GM23338 (cell line): ENCODE measurements at regions not wholly inside any gene's neighbourhood (a gene's known extent, or its start where the extent isn't known, plus 50 kb on each side); places are given as distances from the start of the nearest gene placed in this dataset.

ENCODE experiments used
- ATAC-seq: fragments of 200-7000 bp; cut with Tn5 transposase; 3 replicates; pipeline ENCODE4 v1.9.1; 2020
- DNase-seq: peaks from one replicate; pipeline ENCODE4 v3.0.0-alpha.2; 2015; ENCODE audit warnings: low spot score
- H2AFZ ChIP-seq: fragments of 200-600 bp; sonication (generic); 2 replicates; pipeline ENCODE4 v1.8.0; 2016; ENCODE audit warnings: antibody characterized with exemption, mild to moderate bottlenecking, moderate library complexity
- H3F3A ChIP-seq: fragments of 200-600 bp; sonication (generic); replicated peaks from 2 replicates; pipeline ENCODE4 v1.8.0; 2017; ENCODE audit warnings: antibody characterized with exemption, mixed run types, low read depth
- H3K27ac ChIP-seq: fragments of 200-600 bp; sonication (generic); 2 replicates; pipeline ENCODE4 v1.6.1; 2016; ENCODE audit warnings: low read depth
- H3K27me3 ChIP-seq: fragments of 200-600 bp; sonication (generic); 2 replicates; pipeline ENCODE4 v1.8.0; 2016; ENCODE audit warnings: mild to moderate bottlenecking, mixed run types, moderate library complexity; ENCODE audit not compliant: insufficient read depth
- H3K36me3 ChIP-seq: fragments of 200-600 bp; sonication (generic); 2 replicates; pipeline ENCODE4 v1.8.0; 2016; ENCODE audit warnings: mild to moderate bottlenecking; ENCODE audit not compliant: insufficient read depth
- H3K4me1 ChIP-seq: fragments of 200-600 bp; sonication (generic); 2 replicates; pipeline ENCODE4 v1.8.0; 2016; ENCODE audit warnings: mild to moderate bottlenecking, moderate library complexity; ENCODE audit not compliant: insufficient read depth
- H3K4me2 ChIP-seq: fragments of 200-600 bp; sonication (generic); 2 replicates; pipeline ENCODE4 v1.7.1; 2017; ENCODE audit warnings: mixed run types
- H3K4me3 ChIP-seq: fragments of 200-600 bp; sonication (generic); 2 replicates; pipeline ENCODE4 v1.6.1; 2016; ENCODE audit warnings: mixed run types
- H3K79me2 ChIP-seq: fragments of 200-600 bp; sonication (generic); replicated peaks from 2 replicates; pipeline ENCODE4 v1.8.0; 2017; ENCODE audit warnings: mild to moderate bottlenecking; ENCODE audit not compliant: insufficient read depth
- H3K9me2 ChIP-seq: fragments of 200-600 bp; sonication (generic); 2 replicates; pipeline ENCODE4 v1.8.0; 2017; ENCODE audit not compliant: insufficient read depth
- H4K20me1 ChIP-seq: fragments of 200-600 bp; sonication (generic); replicated peaks from 2 replicates; pipeline ENCODE4 v1.8.0; 2017; ENCODE audit warnings: mild to moderate bottlenecking; ENCODE audit not compliant: insufficient read depth
- H3K27ac Mint-ChIP-seq: 2 replicates; pipeline ENCODE4 v1.8.0; 2020; ENCODE audit warnings: inconsistent platforms, mild to moderate bottlenecking, moderate library complexity, mixed read lengths
- H3K27me3 Mint-ChIP-seq: 3 replicates; pipeline ENCODE4 v1.8.0; 2022; ENCODE audit warnings: low read depth, mild to moderate bottlenecking, moderate library complexity, mixed read lengths, inconsistent platforms; ENCODE audit not compliant: insufficient read depth, poor library complexity
- H3K36me3 Mint-ChIP-seq: 3 replicates; pipeline ENCODE4 v1.8.0; 2021; ENCODE audit warnings: low read depth, mild to moderate bottlenecking, inconsistent platforms, moderate library complexity, mixed read lengths
- H3K4me1 Mint-ChIP-seq: 3 replicates; pipeline ENCODE4 v1.8.0; 2020; ENCODE audit warnings: mild to moderate bottlenecking, inconsistent platforms, mixed read lengths
- H3K4me3 Mint-ChIP-seq: 3 replicates; pipeline ENCODE4 v1.8.0; 2021; ENCODE audit warnings: moderate library complexity, mild to moderate bottlenecking, inconsistent platforms, mixed read lengths
- H3K9me3 Mint-ChIP-seq: 3 replicates; pipeline ENCODE4 v1.8.0; 2020; ENCODE audit warnings: moderate library complexity, mild to moderate bottlenecking, inconsistent platforms, mixed read lengths
- CREB1 ChIP-seq: fragments of 250-450 bp; sonication (Bioruptor Pico); IDR thresholded peaks from 2 replicates; pipeline ENCODE4 v1.5.0; 2020; ENCODE audit warnings: low read depth, mild to moderate bottlenecking, moderate library complexity
- EZH2 ChIP-seq: fragments of 200-600 bp; sonication (generic); IDR thresholded peaks from one replicate; pipeline ENCODE4 v1.8.0; 2017; ENCODE audit warnings: antibody characterized with exemption, mild to moderate bottlenecking, low read depth; ENCODE audit not compliant: unreplicated experiment
- EZH2phosphoT487 ChIP-seq: fragments of 200-600 bp; sonication (generic); IDR thresholded peaks from one replicate; pipeline ENCODE4 v1.8.1; 2018; ENCODE audit warnings: antibody characterized with exemption; ENCODE audit not compliant: unreplicated experiment
- JUNB ChIP-seq: IDR thresholded peaks from one replicate; pipeline ENCODE4 v1.6.1; 2016; ENCODE audit warnings: antibody characterized with exemption; ENCODE audit not compliant: unreplicated experiment
- NANOG ChIP-seq: IDR thresholded peaks from 2 replicates; pipeline ENCODE4 v1.6.1; 2016; ENCODE audit warnings: antibody characterized with exemption, borderline replicate concordance
- POLR2AphosphoS5 ChIP-seq: IDR thresholded peaks from 2 replicates; pipeline ENCODE4 v1.6.1; 2016; ENCODE audit warnings: antibody characterized with exemption, low read depth
- STAT1 ChIP-seq: IDR thresholded peaks from one replicate; pipeline ENCODE4 v1.6.1; 2016; ENCODE audit warnings: antibody characterized with exemption; ENCODE audit not compliant: unreplicated experiment
- ZNF114 ChIP-seq: fragments of 250-450 bp; sonication (Bioruptor Pico); IDR thresholded peaks from 2 replicates; pipeline ENCODE4 v1.5.0; 2020; ENCODE audit warnings: mild to moderate bottlenecking, moderate library complexity
- ZNF331 ChIP-seq: fragments of 250-450 bp; sonication (Bioruptor Pico); IDR thresholded peaks from 2 replicates; pipeline ENCODE4 v1.5.0; 2020; ENCODE audit warnings: low read depth, mild to moderate bottlenecking, moderate library complexity
- TF ChIP-seq, protein P1 (sequence below): fragments of 250-450 bp; sonication (Bioruptor Pico); IDR thresholded peaks from 2 replicates; pipeline ENCODE4 v1.5.0; 2020; ENCODE audit warnings: mild to moderate bottlenecking, moderate library complexity
- TF ChIP-seq, protein P2 (sequence below): IDR thresholded peaks from one replicate; pipeline ENCODE4 v1.6.1; 2018; ENCODE audit warnings: antibody characterized with exemption; ENCODE audit not compliant: unreplicated experiment
- TF ChIP-seq, protein P3 (sequence below): IDR thresholded peaks from 2 replicates; pipeline ENCODE4 v1.6.1; 2016; ENCODE audit warnings: antibody characterized with exemption
- TF ChIP-seq, protein P4 (sequence below), 2 experiments: fragments of 200-600 bp in 1 of 2; sonication (generic) in 1 of 2; conservative IDR thresholded peaks; 2 replicates each; pipeline versions ENCODE4 v1.5.1 to v1.6.1; 2016 to 2017; ENCODE audit warnings: antibody characterized with exemption in 2 of 2, low read depth in 2 of 2, mild to moderate bottlenecking in 2 of 2, moderate library complexity in 1 of 2

- Histone ChIP-seq H3K4me2 (no peak overlapping the region), H3K4me1 (no peaks in the 10 kb centered on the region), H2AFZ (no peak overlapping the region), H3K27me3 (no peaks in the 10 kb centered on the region), H3K79me2 (no peaks in the 10 kb centered on the region), H3K4me3 (no peak overlapping the region), H3K36me3 (no peaks in the 10 kb centered on the region), H3F3A (no peaks in the 10 kb centered on the region), H3K9me2 (no peaks in the 10 kb centered on the region), H4K20me1 (no peaks in the 10 kb centered on the region), H3K27ac (no peak overlapping the region)
- ATAC-seq, result no peak
- TF ChIP-seq STAT1 (no peak), ZNF331 (CRISPR knock-in tag) (no peak), NANOG (no peak), JUNB (no peak), ZNF114 (CRISPR knock-in tag) (no peak), EZH2phosphoT487 (no peak), CREB1 (CRISPR knock-in tag) (no peak), POLR2AphosphoS5 (no peak), EZH2 (no peak)
- TF ChIP-seq, protein P1, sequence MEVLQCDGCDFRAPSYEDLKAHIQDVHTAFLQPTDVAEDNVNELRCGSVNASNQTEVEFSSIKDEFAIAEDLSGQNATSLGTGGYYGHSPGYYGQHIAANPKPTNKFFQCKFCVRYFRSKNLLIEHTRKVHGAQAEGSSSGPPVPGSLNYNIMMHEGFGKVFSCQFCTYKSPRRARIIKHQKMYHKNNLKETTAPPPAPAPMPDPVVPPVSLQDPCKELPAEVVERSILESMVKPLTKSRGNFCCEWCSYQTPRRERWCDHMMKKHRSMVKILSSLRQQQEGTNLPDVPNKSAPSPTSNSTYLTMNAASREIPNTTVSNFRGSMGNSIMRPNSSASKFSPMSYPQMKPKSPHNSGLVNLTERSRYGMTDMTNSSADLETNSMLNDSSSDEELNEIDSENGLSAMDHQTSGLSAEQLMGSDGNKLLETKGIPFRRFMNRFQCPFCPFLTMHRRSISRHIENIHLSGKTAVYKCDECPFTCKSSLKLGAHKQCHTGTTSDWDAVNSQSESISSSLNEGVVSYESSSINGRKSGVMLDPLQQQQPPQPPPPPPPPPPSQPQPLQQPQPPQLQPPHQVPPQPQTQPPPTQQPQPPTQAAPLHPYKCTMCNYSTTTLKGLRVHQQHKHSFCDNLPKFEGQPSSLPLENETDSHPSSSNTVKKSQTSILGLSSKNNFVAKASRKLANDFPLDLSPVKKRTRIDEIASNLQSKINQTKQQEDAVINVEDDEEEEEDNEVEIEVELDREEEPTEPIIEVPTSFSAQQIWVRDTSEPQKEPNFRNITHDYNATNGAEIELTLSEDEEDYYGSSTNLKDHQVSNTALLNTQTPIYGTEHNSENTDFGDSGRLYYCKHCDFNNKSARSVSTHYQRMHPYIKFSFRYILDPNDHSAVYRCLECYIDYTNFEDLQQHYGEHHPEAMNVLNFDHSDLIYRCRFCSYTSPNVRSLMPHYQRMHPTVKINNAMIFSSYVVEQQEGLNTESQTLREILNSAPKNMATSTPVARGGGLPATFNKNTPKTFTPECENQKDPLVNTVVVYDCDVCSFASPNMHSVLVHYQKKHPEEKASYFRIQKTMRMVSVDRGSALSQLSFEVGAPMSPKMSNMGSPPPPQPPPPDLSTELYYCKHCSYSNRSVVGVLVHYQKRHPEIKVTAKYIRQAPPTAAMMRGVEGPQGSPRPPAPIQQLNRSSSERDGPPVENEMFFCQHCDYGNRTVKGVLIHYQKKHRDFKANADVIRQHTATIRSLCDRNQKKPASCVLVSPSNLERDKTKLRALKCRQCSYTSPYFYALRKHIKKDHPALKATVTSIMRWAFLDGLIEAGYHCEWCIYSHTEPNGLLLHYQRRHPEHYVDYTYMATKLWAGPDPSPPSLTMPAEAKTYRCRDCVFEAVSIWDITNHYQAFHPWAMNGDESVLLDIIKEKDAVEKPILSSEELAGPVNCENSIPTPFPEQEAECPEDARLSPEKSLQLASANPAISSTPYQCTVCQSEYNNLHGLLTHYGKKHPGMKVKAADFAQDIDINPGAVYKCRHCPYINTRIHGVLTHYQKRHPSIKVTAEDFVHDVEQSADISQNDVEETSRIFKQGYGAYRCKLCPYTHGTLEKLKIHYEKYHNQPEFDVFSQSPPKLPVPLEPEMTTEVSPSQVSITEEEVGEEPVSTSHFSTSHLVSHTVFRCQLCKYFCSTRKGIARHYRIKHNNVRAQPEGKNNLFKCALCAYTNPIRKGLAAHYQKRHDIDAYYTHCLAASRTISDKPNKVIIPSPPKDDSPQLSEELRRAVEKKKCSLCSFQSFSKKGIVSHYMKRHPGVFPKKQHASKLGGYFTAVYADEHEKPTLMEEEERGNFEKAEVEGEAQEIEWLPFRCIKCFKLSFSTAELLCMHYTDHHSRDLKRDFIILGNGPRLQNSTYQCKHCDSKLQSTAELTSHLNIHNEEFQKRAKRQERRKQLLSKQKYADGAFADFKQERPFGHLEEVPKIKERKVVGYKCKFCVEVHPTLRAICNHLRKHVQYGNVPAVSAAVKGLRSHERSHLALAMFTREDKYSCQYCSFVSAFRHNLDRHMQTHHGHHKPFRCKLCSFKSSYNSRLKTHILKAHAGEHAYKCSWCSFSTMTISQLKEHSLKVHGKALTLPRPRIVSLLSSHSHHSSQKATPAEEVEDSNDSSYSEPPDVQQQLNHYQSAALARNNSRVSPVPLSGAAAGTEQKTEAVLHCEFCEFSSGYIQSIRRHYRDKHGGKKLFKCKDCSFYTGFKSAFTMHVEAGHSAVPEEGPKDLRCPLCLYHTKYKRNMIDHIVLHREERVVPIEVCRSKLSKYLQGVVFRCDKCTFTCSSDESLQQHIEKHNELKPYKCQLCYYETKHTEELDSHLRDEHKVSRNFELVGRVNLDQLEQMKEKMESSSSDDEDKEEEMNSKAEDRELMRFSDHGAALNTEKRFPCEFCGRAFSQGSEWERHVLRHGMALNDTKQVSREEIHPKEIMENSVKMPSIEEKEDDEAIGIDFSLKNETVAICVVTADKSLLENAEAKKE (CRISPR knock-in tag), result no peak
- TF ChIP-seq, protein P2, sequence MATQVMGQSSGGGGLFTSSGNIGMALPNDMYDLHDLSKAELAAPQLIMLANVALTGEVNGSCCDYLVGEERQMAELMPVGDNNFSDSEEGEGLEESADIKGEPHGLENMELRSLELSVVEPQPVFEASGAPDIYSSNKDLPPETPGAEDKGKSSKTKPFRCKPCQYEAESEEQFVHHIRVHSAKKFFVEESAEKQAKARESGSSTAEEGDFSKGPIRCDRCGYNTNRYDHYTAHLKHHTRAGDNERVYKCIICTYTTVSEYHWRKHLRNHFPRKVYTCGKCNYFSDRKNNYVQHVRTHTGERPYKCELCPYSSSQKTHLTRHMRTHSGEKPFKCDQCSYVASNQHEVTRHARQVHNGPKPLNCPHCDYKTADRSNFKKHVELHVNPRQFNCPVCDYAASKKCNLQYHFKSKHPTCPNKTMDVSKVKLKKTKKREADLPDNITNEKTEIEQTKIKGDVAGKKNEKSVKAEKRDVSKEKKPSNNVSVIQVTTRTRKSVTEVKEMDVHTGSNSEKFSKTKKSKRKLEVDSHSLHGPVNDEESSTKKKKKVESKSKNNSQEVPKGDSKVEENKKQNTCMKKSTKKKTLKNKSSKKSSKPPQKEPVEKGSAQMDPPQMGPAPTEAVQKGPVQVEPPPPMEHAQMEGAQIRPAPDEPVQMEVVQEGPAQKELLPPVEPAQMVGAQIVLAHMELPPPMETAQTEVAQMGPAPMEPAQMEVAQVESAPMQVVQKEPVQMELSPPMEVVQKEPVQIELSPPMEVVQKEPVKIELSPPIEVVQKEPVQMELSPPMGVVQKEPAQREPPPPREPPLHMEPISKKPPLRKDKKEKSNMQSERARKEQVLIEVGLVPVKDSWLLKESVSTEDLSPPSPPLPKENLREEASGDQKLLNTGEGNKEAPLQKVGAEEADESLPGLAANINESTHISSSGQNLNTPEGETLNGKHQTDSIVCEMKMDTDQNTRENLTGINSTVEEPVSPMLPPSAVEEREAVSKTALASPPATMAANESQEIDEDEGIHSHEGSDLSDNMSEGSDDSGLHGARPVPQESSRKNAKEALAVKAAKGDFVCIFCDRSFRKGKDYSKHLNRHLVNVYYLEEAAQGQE, result no peak
- TF ChIP-seq, protein P3, sequence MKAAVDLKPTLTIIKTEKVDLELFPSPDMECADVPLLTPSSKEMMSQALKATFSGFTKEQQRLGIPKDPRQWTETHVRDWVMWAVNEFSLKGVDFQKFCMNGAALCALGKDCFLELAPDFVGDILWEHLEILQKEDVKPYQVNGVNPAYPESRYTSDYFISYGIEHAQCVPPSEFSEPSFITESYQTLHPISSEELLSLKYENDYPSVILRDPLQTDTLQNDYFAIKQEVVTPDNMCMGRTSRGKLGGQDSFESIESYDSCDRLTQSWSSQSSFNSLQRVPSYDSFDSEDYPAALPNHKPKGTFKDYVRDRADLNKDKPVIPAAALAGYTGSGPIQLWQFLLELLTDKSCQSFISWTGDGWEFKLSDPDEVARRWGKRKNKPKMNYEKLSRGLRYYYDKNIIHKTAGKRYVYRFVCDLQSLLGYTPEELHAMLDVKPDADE, result no peak
- TF ChIP-seq, protein P4, sequence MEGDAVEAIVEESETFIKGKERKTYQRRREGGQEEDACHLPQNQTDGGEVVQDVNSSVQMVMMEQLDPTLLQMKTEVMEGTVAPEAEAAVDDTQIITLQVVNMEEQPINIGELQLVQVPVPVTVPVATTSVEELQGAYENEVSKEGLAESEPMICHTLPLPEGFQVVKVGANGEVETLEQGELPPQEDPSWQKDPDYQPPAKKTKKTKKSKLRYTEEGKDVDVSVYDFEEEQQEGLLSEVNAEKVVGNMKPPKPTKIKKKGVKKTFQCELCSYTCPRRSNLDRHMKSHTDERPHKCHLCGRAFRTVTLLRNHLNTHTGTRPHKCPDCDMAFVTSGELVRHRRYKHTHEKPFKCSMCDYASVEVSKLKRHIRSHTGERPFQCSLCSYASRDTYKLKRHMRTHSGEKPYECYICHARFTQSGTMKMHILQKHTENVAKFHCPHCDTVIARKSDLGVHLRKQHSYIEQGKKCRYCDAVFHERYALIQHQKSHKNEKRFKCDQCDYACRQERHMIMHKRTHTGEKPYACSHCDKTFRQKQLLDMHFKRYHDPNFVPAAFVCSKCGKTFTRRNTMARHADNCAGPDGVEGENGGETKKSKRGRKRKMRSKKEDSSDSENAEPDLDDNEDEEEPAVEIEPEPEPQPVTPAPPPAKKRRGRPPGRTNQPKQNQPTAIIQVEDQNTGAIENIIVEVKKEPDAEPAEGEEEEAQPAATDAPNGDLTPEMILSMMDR (conservative IDR thresholded peaks at IDR 0.05; ENCODE audit: low read depth in 2 of 2), result no peak
- no peaks in the 10 kb centered on the region for H3K9me3 Mint-ChIP-seq
- no peak for DNase-seq
- H3K27me3 Mint-ChIP-seq, result peaks cover 25% of the 10 kb centered on the region
- peaks cover 7% of the 10 kb centered on the region; the same call in 2 of the 3 replicates for H3K4me1 Mint-ChIP-seq
- H3K27ac Mint-ChIP-seq, result no peak overlapping the region
- H3K36me3 Mint-ChIP-seq, result no peaks in the 10 kb centered on the region
- no peak overlapping the region for H3K4me3 Mint-ChIP-seq
Observed at GRCh38 chr10:78953799-78954297, 114.9 kb upstream of the ZMIZ1 start.
